H9 (cell line): ENCODE measurements at regions not wholly inside any gene's neighbourhood (a gene's known extent, or its start where the extent isn't known, plus 50 kb on each side); places are given as distances from the start of the nearest gene placed in this dataset.

ENCODE experiments used
- DNase-seq: peaks from one replicate; pipeline ENCODE4 v3.0.0-alpha.2; 2017
- H2AFZ ChIP-seq: one replicate; pipeline ENCODE4 v1.6.1; 2013; ENCODE audit warnings: mild to moderate bottlenecking, low read length, control low read depth, moderate library complexity
- H2AK5ac ChIP-seq: 2 replicates; pipeline ENCODE4 v1.6.1; 2013; ENCODE audit warnings: low read length, control low read depth, mixed read lengths; ENCODE audit not compliant: insufficient read length
- H2BK120ac ChIP-seq: one replicate; pipeline ENCODE4 v1.6.1; 2013; ENCODE audit warnings: low read depth, mild to moderate bottlenecking, low read length, control low read depth, inconsistent platforms; ENCODE audit not compliant: poor library complexity, severe bottlenecking
- H2BK12ac ChIP-seq: 2 replicates; pipeline ENCODE4 v1.6.1; 2013; ENCODE audit warnings: low read length, control low read depth, mixed read lengths, low read depth; ENCODE audit not compliant: insufficient read length
- H2BK15ac ChIP-seq: 2 replicates; pipeline ENCODE4 v1.6.1; 2013; ENCODE audit warnings: low read depth, low read length, control low read depth
- H2BK20ac ChIP-seq: one replicate; pipeline ENCODE4 v1.6.1; 2013; ENCODE audit warnings: low read depth, mild to moderate bottlenecking, low read length, control low read depth, inconsistent platforms; ENCODE audit not compliant: poor library complexity, severe bottlenecking
- H2BK5ac ChIP-seq: 2 replicates; pipeline ENCODE4 v1.6.1; 2013; ENCODE audit warnings: low read length, control low read depth, mixed read lengths; ENCODE audit not compliant: insufficient read length
- H3K14ac ChIP-seq: 2 replicates; pipeline ENCODE4 v1.6.1; 2013; ENCODE audit warnings: low read length, control low read depth; ENCODE audit not compliant: insufficient read depth
- H3K18ac ChIP-seq: 2 replicates; pipeline ENCODE4 v1.6.1; 2013; ENCODE audit warnings: low read depth, mild to moderate bottlenecking, mixed read lengths, low read length, control low read depth; ENCODE audit not compliant: insufficient read length
- H3K23ac ChIP-seq: 2 replicates; pipeline ENCODE4 v1.6.1; 2013; ENCODE audit warnings: low read length, control low read depth, mixed read lengths, low read depth; ENCODE audit not compliant: insufficient read length
- H3K23me2 ChIP-seq: 2 replicates; pipeline ENCODE4 v1.6.1; 2013; ENCODE audit warnings: low read depth, mild to moderate bottlenecking, mixed read lengths, low read length, control low read depth; ENCODE audit not compliant: insufficient read length, poor library complexity, severe bottlenecking
- H3K27ac ChIP-seq: 2 replicates; pipeline ENCODE4 v1.5.1; 2013; ENCODE audit warnings: low read length, control low read depth, mixed read lengths, low read depth; ENCODE audit not compliant: insufficient read length
- H3K27me3 ChIP-seq: 2 replicates; pipeline ENCODE4 v1.6.1; 2013; ENCODE audit warnings: low read length, control low read depth, inconsistent platforms; ENCODE audit not compliant: insufficient read depth
- H3K4ac ChIP-seq: 2 replicates; pipeline ENCODE4 v1.6.1; 2013; ENCODE audit warnings: low read depth, mild to moderate bottlenecking, control low read depth, inconsistent platforms, low read length, moderate library complexity
- H3K4me1 ChIP-seq: 2 replicates; pipeline ENCODE4 v1.6.1; 2013; ENCODE audit warnings: low read length, control low read depth, inconsistent platforms; ENCODE audit not compliant: insufficient read depth
- H3K4me2 ChIP-seq: 2 replicates; pipeline ENCODE4 v1.6.1; 2013; ENCODE audit warnings: low read length, control low read depth, mixed read lengths; ENCODE audit not compliant: insufficient read length, insufficient read depth
- H3K56ac ChIP-seq: 2 replicates; pipeline ENCODE4 v1.6.1; 2013; ENCODE audit warnings: low read depth, mild to moderate bottlenecking, mixed read lengths, low read length, control low read depth; ENCODE audit not compliant: insufficient read length
- H3K79me1 ChIP-seq: 2 replicates; pipeline ENCODE4 v1.6.1; 2013; ENCODE audit warnings: low read depth, mild to moderate bottlenecking, moderate library complexity, low read length, control low read depth, inconsistent platforms; ENCODE audit not compliant: insufficient read depth, poor library complexity, severe bottlenecking
- H3K79me2 ChIP-seq: 2 replicates; pipeline ENCODE4 v1.6.1; 2013; ENCODE audit warnings: low read length, control low read depth, inconsistent platforms; ENCODE audit not compliant: insufficient read depth
- H3K9ac ChIP-seq: 2 replicates; pipeline ENCODE4 v1.6.1; 2013; ENCODE audit warnings: low read length, control low read depth, mixed read lengths; ENCODE audit not compliant: insufficient read length; ENCODE audit errors: extremely low read depth
- H3K9me3 ChIP-seq: one replicate; pipeline ENCODE4 v1.6.1; 2013; ENCODE audit warnings: low read depth, low read length, inconsistent platforms; ENCODE audit not compliant: control insufficient read depth
- H3T11ph ChIP-seq: one replicate; pipeline ENCODE4 v1.6.1; 2013; ENCODE audit warnings: mild to moderate bottlenecking, low read length, control low read depth, inconsistent platforms
- H4K20me1 ChIP-seq: one replicate; pipeline ENCODE4 v1.6.1; 2013; ENCODE audit not compliant: control insufficient read depth, insufficient read length, insufficient read depth
- H4K5ac ChIP-seq: 2 replicates; pipeline ENCODE4 v1.6.1; 2013; ENCODE audit warnings: low read depth, mild to moderate bottlenecking, mixed read lengths, low read length, control low read depth; ENCODE audit not compliant: insufficient read length
- H4K8ac ChIP-seq: replicated peaks from 2 replicates; pipeline ENCODE4 v1.6.1; 2013; ENCODE audit warnings: low read length, control low read depth, mixed read lengths, low read depth; ENCODE audit not compliant: insufficient read length
- H4K91ac ChIP-seq: 2 replicates; pipeline ENCODE4 v1.6.1; 2013; ENCODE audit warnings: low read depth, mild to moderate bottlenecking, moderate library complexity, mixed read lengths, low read length, control low read depth; ENCODE audit not compliant: insufficient read length
- H3K27ac Mint-ChIP-seq, 3 experiments: 2 replicates in 2 of 3; 3 replicates in 1 of 3; pipeline ENCODE4 v1.8.0; 2020 to 2021; ENCODE audit warnings: mixed read lengths in 3 of 3, mild to moderate bottlenecking in 1 of 3, moderate library complexity in 1 of 3
- H3K27me3 Mint-ChIP-seq: 2 replicates; pipeline ENCODE4 v1.8.0; 2021; ENCODE audit warnings: low read depth, mild to moderate bottlenecking, moderate library complexity, mixed read lengths
- H3K36me3 Mint-ChIP-seq, 3 experiments: 2 replicates in 2 of 3; 3 replicates in 1 of 3; pipeline ENCODE4 v1.8.0; 2020 to 2021; ENCODE audit warnings: low read depth in 3 of 3, mixed read lengths in 3 of 3; ENCODE audit not compliant: insufficient read depth in 1 of 3
- H3K4me1 Mint-ChIP-seq, 2 experiments: 2 replicates each; pipeline ENCODE4 v1.8.0; 2020; ENCODE audit warnings: mixed read lengths in 2 of 2
- H3K4me3 Mint-ChIP-seq, 2 experiments: 2 replicates in 1 of 2; 3 replicates in 1 of 2; pipeline ENCODE4 v1.8.0; 2020 to 2021; ENCODE audit warnings: mild to moderate bottlenecking in 2 of 2, mixed read lengths in 2 of 2, moderate library complexity in 1 of 2
- H3K9me3 Mint-ChIP-seq, 2 experiments: 2 replicates in 1 of 2; 3 replicates in 1 of 2; pipeline ENCODE4 v1.8.0; 2020; ENCODE audit warnings: mild to moderate bottlenecking in 2 of 2, mixed read lengths in 2 of 2, moderate library complexity in 1 of 2
- TF ChIP-seq, protein P1 (sequence below): fragments of 200-600 bp; sonication (generic); conservative IDR thresholded peaks from 3 replicates; pipeline ENCODE4 v1.8.0; 2021; ENCODE audit warnings: antibody characterized with exemption, mild to moderate bottlenecking

DNA sequence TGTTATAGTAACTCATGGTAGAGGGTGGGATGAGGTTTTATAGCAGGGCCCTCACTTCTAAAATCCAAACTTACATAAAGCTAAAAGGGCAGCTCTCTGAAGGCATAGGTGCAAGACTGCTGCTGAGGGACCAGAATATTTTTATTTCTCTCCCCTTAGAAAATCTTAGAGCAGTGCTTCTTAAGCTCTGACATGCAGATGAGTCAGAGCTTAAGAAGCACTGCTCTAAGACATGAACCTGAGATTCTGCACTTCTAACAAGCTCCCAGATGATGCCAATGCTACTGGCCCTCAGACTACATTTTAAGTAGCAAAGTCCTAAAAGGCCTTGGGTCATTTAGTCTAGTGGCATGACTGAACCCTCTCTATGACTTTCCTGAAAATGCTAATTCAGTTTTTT is 97.6 kb upstream of the SPRY4 start:
- Histone ChIP-seq H3K4ac (no peak overlapping the region), H2BK15ac (no peak overlapping the region), H3T11ph (no peak overlapping the region), H3K14ac (no peak overlapping the region), H2BK5ac (no peak overlapping the region), H3K27me3 (no peaks in the 10 kb centered on the region), H3K18ac (no peak overlapping the region), H2BK20ac (no peak overlapping the region), H4K5ac (no peak overlapping the region), H3K56ac (no peak overlapping the region), H3K79me1 (no peaks in the 10 kb centered on the region), H3K9ac (no peak overlapping the region), H4K8ac (no peak overlapping the region), H4K91ac (no peak overlapping the region), H3K79me2 (no peaks in the 10 kb centered on the region), H2BK120ac (no peak overlapping the region), H3K4me1 (peaks cover 8% of the 10 kb centered on the region; the same call in 1 of the 2 replicates), H2BK12ac (no peak overlapping the region), H3K23me2 (no peaks in the 10 kb centered on the region), H2AK5ac (no peak overlapping the region), H2AFZ (no peak overlapping the region), H4K20me1 (no peaks in the 10 kb centered on the region), H3K9me3 (no peaks in the 10 kb centered on the region), H3K27ac (no peak overlapping the region), H3K4me2 (no peak overlapping the region), H3K23ac (no peak overlapping the region)
- TF ChIP-seq, protein P1, sequence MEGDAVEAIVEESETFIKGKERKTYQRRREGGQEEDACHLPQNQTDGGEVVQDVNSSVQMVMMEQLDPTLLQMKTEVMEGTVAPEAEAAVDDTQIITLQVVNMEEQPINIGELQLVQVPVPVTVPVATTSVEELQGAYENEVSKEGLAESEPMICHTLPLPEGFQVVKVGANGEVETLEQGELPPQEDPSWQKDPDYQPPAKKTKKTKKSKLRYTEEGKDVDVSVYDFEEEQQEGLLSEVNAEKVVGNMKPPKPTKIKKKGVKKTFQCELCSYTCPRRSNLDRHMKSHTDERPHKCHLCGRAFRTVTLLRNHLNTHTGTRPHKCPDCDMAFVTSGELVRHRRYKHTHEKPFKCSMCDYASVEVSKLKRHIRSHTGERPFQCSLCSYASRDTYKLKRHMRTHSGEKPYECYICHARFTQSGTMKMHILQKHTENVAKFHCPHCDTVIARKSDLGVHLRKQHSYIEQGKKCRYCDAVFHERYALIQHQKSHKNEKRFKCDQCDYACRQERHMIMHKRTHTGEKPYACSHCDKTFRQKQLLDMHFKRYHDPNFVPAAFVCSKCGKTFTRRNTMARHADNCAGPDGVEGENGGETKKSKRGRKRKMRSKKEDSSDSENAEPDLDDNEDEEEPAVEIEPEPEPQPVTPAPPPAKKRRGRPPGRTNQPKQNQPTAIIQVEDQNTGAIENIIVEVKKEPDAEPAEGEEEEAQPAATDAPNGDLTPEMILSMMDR = no peak
- no peaks in the 10 kb centered on the region; a peak in 1 of 7 replicates for H3K36me3 Mint-ChIP-seq
- no peak overlapping the region for H3K4me3 Mint-ChIP-seq
- H3K27me3 Mint-ChIP-seq = no peaks in the 10 kb centered on the region
- no peaks in the 10 kb centered on the region for H3K9me3 Mint-ChIP-seq
- H3K4me1 Mint-ChIP-seq = peaks cover 23 to 29% of the 10 kb centered on the region in 2 experiments
- H3K27ac Mint-ChIP-seq = no peak overlapping the region
- no peak for DNase-seq
